ENCODE measurements at regions not wholly inside any gene's neighbourhood (a gene's known extent, or its start where the extent isn't known, plus 50 kb on each side); places are given as distances from the start of the nearest gene placed in this dataset.

GRCh38 chr4:162322054-162322453 lies 158.3 kb upstream of the FSTL5 start:
- Histone ChIP-seq H3K4me1 (no peaks in the 10 kb centered on the region), H3K27ac (no peak overlapping the region), H3K9me3 (no peaks in the 10 kb centered on the region), H3K36me3 (no peaks in the 10 kb centered on the region), H3K4me3 (no peak overlapping the region), H3K27me3 (no peaks in the 10 kb centered on the region)
- TF ChIP-seq POLR2AphosphoS5 (IDR thresholded peaks at IDR 0.05; ENCODE audit: insufficient read depth in 1 of 2, low read depth in 1 of 2) (no peak), CTCF (IDR thresholded peaks at IDR 0.05) (no peak), POLR2A (IDR thresholded peaks at IDR 0.05) (no peak)
- intact Hi-C loops (cut with DNase I), result no loop called here
- no peak for DNase-seq (ENCODE audit: extremely low spot score in 2 of 2)

DNA sequence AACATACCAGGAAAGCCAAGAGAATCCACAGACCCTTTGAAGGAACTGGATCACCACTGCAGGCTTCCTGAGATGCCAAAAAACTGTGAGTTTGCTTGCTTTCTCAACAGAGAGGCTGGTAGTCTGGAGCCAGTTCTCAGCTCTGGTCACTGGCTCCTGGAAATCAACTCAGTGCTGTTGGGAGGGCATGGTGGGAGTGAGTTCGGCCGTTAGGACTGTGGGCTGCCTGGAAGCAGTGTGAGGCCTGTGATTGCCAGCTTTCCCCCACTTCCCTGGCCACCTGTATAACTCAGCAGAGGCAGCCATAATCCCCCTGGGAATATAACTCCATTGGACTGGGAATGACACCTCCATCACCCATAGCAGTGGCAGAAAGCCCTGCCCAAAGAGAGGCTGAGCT lies 122.0 kb upstream of the FSTL5 start:
- H3K27ac ChIP-seq, result no peak overlapping the region
- H3K9me3 ChIP-seq, result no peaks in the 10 kb centered on the region
- no peak for DNase-seq (ENCODE audit: extremely low spot score in 2 of 2)
- no peak for TF ChIP-seq POLR2AphosphoS5 (IDR thresholded peaks at IDR 0.05; ENCODE audit: insufficient read depth in 1 of 2, low read depth in 1 of 2)
- H3K27me3 ChIP-seq, result no peaks in the 10 kb centered on the region
- H3K4me3 ChIP-seq, result no peak overlapping the region
- intact Hi-C loops (cut with DNase I), result no loop called here
- H3K36me3 ChIP-seq, result no peaks in the 10 kb centered on the region
- H3K4me1 ChIP-seq, result no peaks in the 10 kb centered on the region

DNA sequence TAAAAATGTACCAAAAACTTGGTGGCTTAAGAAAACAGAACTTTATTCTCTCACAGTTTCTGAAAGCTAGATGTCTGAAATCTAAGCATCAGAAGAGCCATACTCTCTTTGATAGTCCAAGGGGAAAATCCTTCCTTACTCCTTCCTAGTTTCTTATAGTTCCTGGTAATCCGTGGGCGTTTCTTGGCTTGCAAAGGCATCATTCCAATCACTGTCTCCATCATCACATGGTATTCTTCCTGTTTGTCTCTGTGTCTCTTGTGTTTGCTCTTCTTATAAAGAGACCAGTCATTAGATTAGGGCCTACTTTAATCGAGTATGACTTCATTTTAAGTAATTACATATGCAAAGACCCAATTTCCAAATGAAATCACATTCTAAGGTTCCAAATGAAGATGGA lies 118.9 kb upstream of the FSTL5 start:
- no peaks in the 10 kb centered on the region for H3K27me3 ChIP-seq
- H3K36me3 ChIP-seq, result no peaks in the 10 kb centered on the region
- H3K4me1 ChIP-seq, result no peaks in the 10 kb centered on the region
- TF ChIP-seq CTCF (IDR thresholded peaks at IDR 0.05) (no peak), POLR2A (IDR thresholded peaks at IDR 0.05) (no peak), POLR2AphosphoS5 (IDR thresholded peaks at IDR 0.05; ENCODE audit: insufficient read depth in 1 of 2, low read depth in 1 of 2) (no peak)
- no peak for DNase-seq (ENCODE audit: extremely low spot score in 2 of 2)
- no peak overlapping the region for H3K4me3 ChIP-seq
- intact Hi-C loops (cut with DNase I), result no loop called here
- no peaks in the 10 kb centered on the region for H3K9me3 ChIP-seq
- no peak overlapping the region for H3K27ac ChIP-seq

- H3K27me3 ChIP-seq, result no peaks in the 10 kb centered on the region
- TF ChIP-seq POLR2A (IDR thresholded peaks at IDR 0.05) (no peak), POLR2AphosphoS5 (IDR thresholded peaks at IDR 0.05; ENCODE audit: insufficient read depth in 1 of 2, low read depth in 1 of 2) (no peak), CTCF (IDR thresholded peaks at IDR 0.05) (no peak)
- H3K4me3 ChIP-seq, result no peak overlapping the region
- no peak overlapping the region for H3K27ac ChIP-seq
- DNase-seq (ENCODE audit: extremely low spot score in 2 of 2), result no peak
- no peaks in the 10 kb centered on the region for H3K9me3 ChIP-seq
- intact Hi-C loops (cut with DNase I), result no loop called here
- no peaks in the 10 kb centered on the region for H3K4me1 ChIP-seq
- H3K36me3 ChIP-seq, result no peaks in the 10 kb centered on the region
Observed at GRCh38 chr4:162274354-162274753, 110.6 kb upstream of the FSTL5 start.

DNA sequence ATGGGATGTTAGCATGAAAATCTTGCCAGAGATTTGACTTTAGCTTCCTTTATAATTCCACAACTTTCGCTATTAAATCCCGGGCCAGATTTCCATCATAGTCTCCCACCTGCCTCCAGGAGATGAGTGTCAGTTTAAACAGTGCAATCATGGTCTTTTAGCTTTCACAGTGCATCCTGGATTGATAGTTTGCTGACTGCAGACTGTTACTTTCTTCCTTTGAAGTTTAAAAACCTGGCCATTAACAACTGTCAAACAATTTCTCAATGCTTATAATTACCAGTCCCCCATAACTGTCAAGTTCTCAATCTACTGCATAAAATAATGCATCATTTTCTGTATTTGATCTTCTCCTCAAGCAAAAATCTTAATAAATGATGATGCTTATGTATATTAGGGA lies 108.4 kb upstream of the FSTL5 start:
- Histone ChIP-seq H3K9me3 (no peaks in the 10 kb centered on the region), H3K36me3 (no peaks in the 10 kb centered on the region), H3K27ac (no peak overlapping the region), H3K4me3 (no peak overlapping the region), H3K27me3 (no peaks in the 10 kb centered on the region), H3K4me1 (no peaks in the 10 kb centered on the region)
- TF ChIP-seq CTCF (IDR thresholded peaks at IDR 0.05), result no peak
- no peak for TF ChIP-seq POLR2A (IDR thresholded peaks at IDR 0.05)
- TF ChIP-seq POLR2AphosphoS5 (IDR thresholded peaks at IDR 0.05; ENCODE audit: insufficient read depth in 1 of 2, low read depth in 1 of 2), result no peak
- no peak for DNase-seq (ENCODE audit: extremely low spot score in 2 of 2)
- intact Hi-C loops (cut with DNase I), result no loop called here

- intact Hi-C loops (cut with DNase I), result no loop called here
- DNase-seq (ENCODE audit: extremely low spot score in 2 of 2), result no peak
- H3K36me3 ChIP-seq, result no peaks in the 10 kb centered on the region
- no peaks in the 10 kb centered on the region for H3K27me3 ChIP-seq
- H3K9me3 ChIP-seq, result peaks cover 4% of the 10 kb centered on the region
- H3K4me1 ChIP-seq, result no peaks in the 10 kb centered on the region
- no peak overlapping the region for H3K4me3 ChIP-seq
- no peak overlapping the region for H3K27ac ChIP-seq
- TF ChIP-seq CTCF (IDR thresholded peaks at IDR 0.05) (no peak), POLR2A (IDR thresholded peaks at IDR 0.05) (no peak), POLR2AphosphoS5 (IDR thresholded peaks at IDR 0.05; ENCODE audit: insufficient read depth in 1 of 2, low read depth in 1 of 2) (no peak)
Observed at GRCh38 chr4:162268911-162269310, 105.1 kb upstream of the FSTL5 start.

Data from vagina (tissue), 2 donors.